ENCODE measurements at regions not wholly inside any gene's neighbourhood (a gene's known extent, or its start where the extent isn't known, plus 50 kb on each side); places are given as distances from the start of the nearest gene placed in this dataset.
"Not testable (repeated sequence)": the region's sequence is repeated elsewhere in the genome, so short reads cannot be mapped to it uniquely, and the experiment has no call there.

GRCh38 chr14:98184457-98184856, 1087.5 kb downstream of the BCL11B start:
- DNase-seq (ENCODE audit: low spot score) = no peak

- DNase-seq (ENCODE audit: low spot score) = no peak
Observed at GRCh38 chr14:98185036-98185435, 1087.0 kb downstream of the BCL11B start.

GRCh38 chr14:98186140-98186539, 1085.9 kb downstream of the BCL11B start:
- DNase-seq (ENCODE audit: low spot score) = no peak

GRCh38 chr14:98187281-98187680, 1084.7 kb downstream of the BCL11B start:
- DNase-seq (ENCODE audit: low spot score) = no peak

- no peak for DNase-seq (ENCODE audit: low spot score)
Observed at GRCh38 chr14:98189062-98189461, 1082.9 kb downstream of the BCL11B start.

- DNase-seq (ENCODE audit: low spot score) = no peak
Observed at GRCh38 chr14:98189511-98189910, 1082.5 kb downstream of the BCL11B start.

- DNase-seq (ENCODE audit: low spot score) = no peak
Observed at GRCh38 chr14:98189944-98190343, 1082.1 kb downstream of the BCL11B start.

GRCh38 chr14:98192946-98193345, 1079.1 kb downstream of the BCL11B start:
- DNase-seq (ENCODE audit: low spot score) = no peak

- DNase-seq (ENCODE audit: low spot score) = no peak
Observed at GRCh38 chr14:98194821-98195220, 1077.2 kb downstream of the BCL11B start.

GRCh38 chr14:98195256-98195655, 1076.7 kb downstream of the BCL11B start:
- no peak for DNase-seq (ENCODE audit: low spot score)

- DNase-seq (ENCODE audit: low spot score) = no peak
Observed at GRCh38 chr14:98197933-98198332, 1074.1 kb downstream of the BCL11B start.

GRCh38 chr14:98198385-98198784, 1073.6 kb downstream of the BCL11B start:
- peak; percentile 29 for DNase-seq (ENCODE audit: low spot score)

- no peak for DNase-seq (ENCODE audit: low spot score)
Observed at GRCh38 chr14:98200601-98201000, 1071.4 kb downstream of the BCL11B start.

- no peak for DNase-seq (ENCODE audit: low spot score)
Observed at GRCh38 chr14:98203421-98203820, 1068.6 kb downstream of the BCL11B start.

GRCh38 chr14:98204139-98204538, 1067.9 kb downstream of the BCL11B start:
- no peak for DNase-seq (ENCODE audit: low spot score)

GRCh38 chr14:98207415-98207814, 1064.6 kb downstream of the BCL11B start:
- no peak for DNase-seq (ENCODE audit: low spot score)

GRCh38 chr14:98208211-98208611, 1063.8 kb downstream of the BCL11B start:
- DNase-seq (ENCODE audit: low spot score) = no peak

GRCh38 chr14:98208943-98209342, 1063.1 kb downstream of the BCL11B start:
- no peak for DNase-seq (ENCODE audit: low spot score)

- no peak for DNase-seq (ENCODE audit: low spot score)
Observed at GRCh38 chr14:98210045-98210672, 1061.8 kb downstream of the BCL11B start.

GRCh38 chr14:98217530-98217929, 1054.5 kb downstream of the BCL11B start:
- DNase-seq (ENCODE audit: low spot score) = no peak

GRCh38 chr14:98218218-98218617, 1053.8 kb downstream of the BCL11B start:
- no peak for DNase-seq (ENCODE audit: low spot score)

- no peak for DNase-seq (ENCODE audit: low spot score)
Observed at GRCh38 chr14:98219638-98220037, 1052.4 kb downstream of the BCL11B start.

- no peak for DNase-seq (ENCODE audit: low spot score)
Observed at GRCh38 chr14:98223106-98223505, 1048.9 kb downstream of the BCL11B start.

GRCh38 chr14:98223710-98224109, 1048.3 kb downstream of the BCL11B start:
- DNase-seq (ENCODE audit: low spot score) = not testable (repeated sequence)
